ENCODE measurements at regions not wholly inside any gene's neighbourhood (a gene's known extent, or its start where the extent isn't known, plus 50 kb on each side); places are given as distances from the start of the nearest gene placed in this dataset.

DNA sequence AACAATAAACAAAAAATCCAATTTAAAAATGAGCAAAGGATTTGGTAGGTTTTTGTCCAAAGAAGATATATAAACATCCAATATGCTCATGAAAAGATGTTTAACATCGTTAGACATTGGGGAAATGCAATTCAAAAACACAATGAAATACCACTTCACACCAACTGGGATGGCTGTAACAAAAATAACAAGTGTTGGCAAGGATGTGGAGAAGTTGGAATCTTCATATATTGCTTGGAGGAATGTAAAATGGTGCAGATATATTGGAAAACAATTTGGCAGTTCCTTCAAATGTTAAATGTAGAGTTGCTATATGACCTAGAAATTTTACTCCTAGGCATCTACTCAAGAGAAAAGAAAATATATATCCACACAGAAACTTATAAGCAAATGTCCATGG, 224.3 kb downstream of the AUH start (continued):
- TF ChIP-seq MAFK (IDR thresholded peaks at IDR 0.05; ENCODE audit: low read depth, low read length) (no peak), GABPA (IDR thresholded peaks at IDR 0.05; ENCODE audit: borderline replicate concordance, insufficient read depth, low read length) (no peak)
